ENCODE measurements at regions not wholly inside any gene's neighbourhood (a gene's known extent, or its start where the extent isn't known, plus 50 kb on each side); places are given as distances from the start of the nearest gene placed in this dataset.
"Not testable (repeated sequence)": the region's sequence is repeated elsewhere in the genome, so short reads cannot be mapped to it uniquely, and the experiment has no call there.

DNA sequence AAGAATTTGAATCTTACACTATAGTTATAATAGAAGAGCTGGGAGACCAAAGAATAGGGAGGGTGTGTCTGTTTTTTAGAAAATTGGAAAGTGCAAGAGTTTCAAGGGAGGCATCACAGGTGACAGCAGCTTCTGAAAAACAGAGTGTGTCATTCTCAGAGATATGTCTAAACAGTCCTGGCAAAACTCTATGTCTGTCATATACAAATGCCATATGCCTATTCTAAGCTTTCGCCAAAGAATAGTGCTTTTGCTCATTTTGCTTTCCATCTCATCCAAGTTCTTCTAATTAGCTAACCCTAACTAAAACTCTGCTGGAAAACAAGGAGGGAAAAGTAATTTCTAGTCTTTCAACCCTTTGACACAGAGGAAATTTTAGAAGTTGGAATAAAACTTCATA, 388.0 kb upstream of the TYRP1 start:
- TF ChIP-seq, protein P1, sequence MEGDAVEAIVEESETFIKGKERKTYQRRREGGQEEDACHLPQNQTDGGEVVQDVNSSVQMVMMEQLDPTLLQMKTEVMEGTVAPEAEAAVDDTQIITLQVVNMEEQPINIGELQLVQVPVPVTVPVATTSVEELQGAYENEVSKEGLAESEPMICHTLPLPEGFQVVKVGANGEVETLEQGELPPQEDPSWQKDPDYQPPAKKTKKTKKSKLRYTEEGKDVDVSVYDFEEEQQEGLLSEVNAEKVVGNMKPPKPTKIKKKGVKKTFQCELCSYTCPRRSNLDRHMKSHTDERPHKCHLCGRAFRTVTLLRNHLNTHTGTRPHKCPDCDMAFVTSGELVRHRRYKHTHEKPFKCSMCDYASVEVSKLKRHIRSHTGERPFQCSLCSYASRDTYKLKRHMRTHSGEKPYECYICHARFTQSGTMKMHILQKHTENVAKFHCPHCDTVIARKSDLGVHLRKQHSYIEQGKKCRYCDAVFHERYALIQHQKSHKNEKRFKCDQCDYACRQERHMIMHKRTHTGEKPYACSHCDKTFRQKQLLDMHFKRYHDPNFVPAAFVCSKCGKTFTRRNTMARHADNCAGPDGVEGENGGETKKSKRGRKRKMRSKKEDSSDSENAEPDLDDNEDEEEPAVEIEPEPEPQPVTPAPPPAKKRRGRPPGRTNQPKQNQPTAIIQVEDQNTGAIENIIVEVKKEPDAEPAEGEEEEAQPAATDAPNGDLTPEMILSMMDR (IDR thresholded peaks at IDR 0.05; ENCODE audit: control insufficient read depth, insufficient read depth, low read depth, low read length, missing control alignments), result no peak
- DNase-seq (ENCODE audit: low read depth), result no peak
- no peak overlapping the region for H3K4me3 ChIP-seq (ENCODE audit: control insufficient read depth, low read depth, low read length)

DNA sequence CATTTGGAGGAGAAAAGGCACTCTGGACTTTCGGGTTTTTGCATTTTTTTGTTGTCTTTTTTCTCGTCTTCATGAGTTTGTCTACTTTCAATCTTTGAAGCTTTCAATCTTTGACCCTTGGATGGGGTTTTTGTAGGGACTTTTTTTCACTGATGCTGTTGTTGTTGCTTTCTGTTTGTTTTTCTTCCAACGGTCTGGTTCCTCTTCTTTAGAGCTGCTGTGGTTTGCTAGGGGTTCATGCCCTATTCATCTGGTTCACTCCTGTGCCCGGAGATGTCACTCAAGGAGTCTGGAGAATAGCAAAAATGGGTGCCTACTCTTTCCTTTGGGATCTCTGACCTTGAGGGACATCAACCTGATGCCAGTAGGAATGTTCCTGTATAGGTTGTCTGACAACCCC, 378.6 kb upstream of the TYRP1 start:
- no peak for DNase-seq (ENCODE audit: low read depth)
- TF ChIP-seq, protein P1 (IDR thresholded peaks at IDR 0.05; ENCODE audit: control insufficient read depth, insufficient read depth, low read depth, low read length, missing control alignments), result no peak
- H3K4me3 ChIP-seq (ENCODE audit: control insufficient read depth, low read depth, low read length), result no peak overlapping the region

DNA sequence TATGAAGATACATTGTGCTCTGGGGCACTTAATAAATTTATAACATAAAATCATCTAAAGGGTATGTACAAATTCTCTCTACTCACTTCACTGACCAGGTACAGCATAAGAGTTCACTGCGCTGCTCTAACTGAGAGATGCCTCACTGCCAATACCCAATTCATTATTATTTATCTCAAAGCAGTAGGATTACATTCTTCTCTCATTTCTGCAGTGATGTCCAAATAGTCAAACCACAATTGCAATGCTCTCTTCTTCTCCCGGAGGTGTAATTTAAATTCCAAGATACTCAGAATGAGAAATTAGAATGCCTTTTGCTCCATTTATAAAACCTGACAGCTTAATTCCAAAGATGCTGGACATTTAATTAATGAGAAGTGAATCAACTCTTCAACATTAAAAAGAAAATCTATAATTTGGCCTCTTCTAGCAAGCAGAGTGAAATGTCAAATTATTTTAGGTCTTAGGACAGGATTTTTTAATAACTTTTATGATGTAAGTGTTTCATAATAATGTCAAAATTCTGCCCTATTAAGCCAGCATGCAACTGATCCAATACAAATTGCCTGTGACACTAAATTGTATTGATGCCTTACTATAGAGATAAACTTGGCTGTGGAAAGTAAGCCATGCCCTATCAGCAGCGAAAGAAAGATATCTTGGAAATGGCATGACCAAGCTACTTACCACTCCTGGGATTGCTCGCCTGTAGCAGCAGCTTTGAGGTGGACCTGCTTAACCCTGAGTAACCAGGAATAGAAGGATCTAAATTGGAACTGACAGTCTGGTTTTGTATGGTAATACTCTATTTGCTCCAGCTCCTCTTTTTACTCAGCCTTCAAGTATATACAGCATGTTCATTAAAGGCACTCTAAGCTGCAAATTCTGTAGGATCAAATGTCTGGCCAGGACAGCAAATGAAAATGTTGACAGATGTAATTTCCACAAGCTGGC, 374.2 kb upstream of the TYRP1 start:
- H3K4me3 ChIP-seq (ENCODE audit: control insufficient read depth, low read depth, low read length), result no peak overlapping the region
- DNase-seq (ENCODE audit: low read depth), result no peak
- TF ChIP-seq, protein P1 (IDR thresholded peaks at IDR 0.05; ENCODE audit: control insufficient read depth, insufficient read depth, low read depth, low read length, missing control alignments), result no peak

DNA sequence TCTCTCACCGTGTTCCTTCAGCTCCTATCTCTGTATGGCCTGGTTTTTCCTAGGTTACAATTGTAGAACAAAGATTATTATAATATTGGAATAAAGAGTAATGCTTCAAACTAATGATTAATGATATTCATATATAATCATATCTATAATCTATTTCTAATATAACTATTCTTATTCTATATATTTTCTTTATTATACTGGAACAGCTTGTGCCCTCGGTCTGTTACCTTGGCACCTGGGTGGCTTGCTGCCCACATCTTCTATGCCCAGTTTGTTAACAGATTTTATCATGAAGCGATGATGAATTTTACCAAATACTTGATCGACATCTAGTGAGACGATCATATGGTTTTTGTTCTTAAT, 363.6 kb upstream of the TYRP1 start:
- no peak for DNase-seq (ENCODE audit: low read depth)
- H3K4me3 ChIP-seq (ENCODE audit: control insufficient read depth, low read depth, low read length), result no peak overlapping the region

DNA sequence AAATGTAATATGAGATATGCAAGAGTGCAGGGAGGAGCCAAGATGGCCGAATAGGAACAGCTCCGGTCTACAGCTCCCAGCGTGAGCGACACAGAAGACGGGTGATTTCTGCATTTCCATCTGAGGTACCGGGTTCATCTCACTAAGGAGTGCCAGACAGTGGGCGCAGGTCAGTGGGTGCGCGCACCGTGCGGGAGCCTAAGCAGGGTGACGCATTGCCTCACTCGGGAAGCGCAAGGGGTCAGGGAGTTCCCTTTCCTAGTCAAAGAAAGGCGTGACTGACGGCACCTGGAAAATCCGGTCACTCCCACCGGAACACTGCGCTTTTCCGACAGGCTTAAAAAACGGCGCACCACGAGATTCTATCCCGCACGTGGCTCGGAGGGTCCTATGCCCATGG, 359.2 kb upstream of the TYRP1 start:
- not testable (repeated sequence) for H3K4me3 ChIP-seq (ENCODE audit: control insufficient read depth, low read depth, low read length); DNase-seq (ENCODE audit: low read depth)

More for the DNA sequence above, 363.6 kb upstream of the TYRP1 start:
- TF ChIP-seq, protein P1 (IDR thresholded peaks at IDR 0.05; ENCODE audit: control insufficient read depth, insufficient read depth, low read depth, low read length, missing control alignments), result no peak

DNA sequence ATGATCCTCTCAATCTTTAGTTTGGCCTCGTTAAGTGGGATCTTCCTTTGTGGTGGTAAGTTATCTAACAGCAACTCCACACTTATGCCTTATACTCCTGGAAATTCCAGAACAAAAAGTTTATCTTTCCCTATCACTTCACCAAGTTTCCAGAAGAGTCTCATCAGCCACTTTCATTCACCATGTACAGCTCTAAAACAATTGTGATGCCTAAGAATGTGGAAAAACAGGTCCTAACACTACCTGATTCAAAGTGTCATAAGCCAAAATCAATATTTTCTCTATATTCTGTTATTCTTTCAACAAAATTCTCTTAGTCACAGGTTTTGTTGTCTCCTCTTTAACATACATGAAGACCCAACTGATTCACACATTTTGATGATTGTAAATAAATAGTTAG, 342.4 kb upstream of the TYRP1 start:
- no peak overlapping the region for H3K4me3 ChIP-seq (ENCODE audit: control insufficient read depth, low read depth, low read length)
- TF ChIP-seq, protein P1 (IDR thresholded peaks at IDR 0.05; ENCODE audit: control insufficient read depth, insufficient read depth, low read depth, low read length, missing control alignments), result no peak
- no peak for DNase-seq (ENCODE audit: low read depth)

DNA sequence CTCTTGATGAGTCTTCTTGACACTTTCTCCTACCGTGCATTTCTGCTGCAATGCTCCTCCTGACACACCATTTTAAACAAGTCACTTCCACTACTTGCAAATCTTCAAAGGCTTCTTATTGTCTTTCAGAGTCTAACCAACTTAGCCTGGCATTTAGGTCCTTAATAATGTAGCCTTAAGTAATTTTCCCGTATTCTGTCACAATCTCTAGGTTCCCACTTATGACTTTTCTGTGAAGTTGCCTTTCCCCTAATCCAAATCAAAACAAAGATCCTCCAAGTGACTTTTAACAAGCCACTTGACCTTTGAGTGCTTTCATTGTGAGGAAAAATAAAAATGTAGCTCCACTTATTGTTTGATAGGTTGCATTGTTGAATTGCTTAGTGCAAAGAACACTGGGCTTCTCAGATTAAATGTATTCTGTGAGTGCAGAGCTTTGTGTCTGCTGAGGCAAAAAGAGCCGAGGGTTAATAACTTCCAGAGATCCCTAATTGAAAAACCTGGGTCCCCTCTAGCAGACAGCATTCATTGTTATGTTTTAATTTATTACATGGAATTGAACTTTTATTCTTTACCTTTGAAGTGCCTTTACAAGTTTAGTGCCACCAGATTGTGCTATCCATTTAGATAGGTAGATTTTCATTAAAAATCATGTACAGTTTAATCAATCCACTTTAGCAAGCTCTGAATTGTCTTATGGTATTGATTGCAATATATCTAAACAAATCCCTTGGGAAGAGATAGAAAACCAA, 341.7 kb upstream of the TYRP1 start:
- no peak for DNase-seq (ENCODE audit: low read depth)
- no peak overlapping the region for H3K4me3 ChIP-seq (ENCODE audit: control insufficient read depth, low read depth, low read length)
- TF ChIP-seq, protein P1 (IDR thresholded peaks at IDR 0.05; ENCODE audit: control insufficient read depth, insufficient read depth, low read depth, low read length, missing control alignments), result no peak
